ENCODE measurements at regions not wholly inside any gene's neighbourhood (a gene's known extent, or its start where the extent isn't known, plus 50 kb on each side); places are given as distances from the start of the nearest gene placed in this dataset.

DNA sequence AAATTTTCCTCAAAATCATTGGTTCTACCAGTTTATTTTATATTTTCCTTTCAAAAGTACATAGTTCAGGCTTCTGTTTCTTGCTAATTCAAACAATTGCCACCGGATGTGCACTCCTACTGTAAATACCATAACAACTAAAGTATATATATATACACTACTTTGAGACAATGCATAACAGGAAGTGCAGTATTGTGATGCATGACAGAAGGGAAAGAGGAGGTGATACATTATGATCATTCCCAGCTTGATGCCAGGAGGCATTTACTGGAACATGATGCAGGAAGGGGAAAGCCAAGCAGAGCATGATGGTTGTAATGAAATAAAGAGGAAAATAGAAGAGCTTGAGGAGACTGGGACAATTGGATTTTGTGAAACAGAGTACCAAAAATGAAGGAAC is 215.2 kb upstream of the NT5C1B start:
- TF ChIP-seq, protein P1, sequence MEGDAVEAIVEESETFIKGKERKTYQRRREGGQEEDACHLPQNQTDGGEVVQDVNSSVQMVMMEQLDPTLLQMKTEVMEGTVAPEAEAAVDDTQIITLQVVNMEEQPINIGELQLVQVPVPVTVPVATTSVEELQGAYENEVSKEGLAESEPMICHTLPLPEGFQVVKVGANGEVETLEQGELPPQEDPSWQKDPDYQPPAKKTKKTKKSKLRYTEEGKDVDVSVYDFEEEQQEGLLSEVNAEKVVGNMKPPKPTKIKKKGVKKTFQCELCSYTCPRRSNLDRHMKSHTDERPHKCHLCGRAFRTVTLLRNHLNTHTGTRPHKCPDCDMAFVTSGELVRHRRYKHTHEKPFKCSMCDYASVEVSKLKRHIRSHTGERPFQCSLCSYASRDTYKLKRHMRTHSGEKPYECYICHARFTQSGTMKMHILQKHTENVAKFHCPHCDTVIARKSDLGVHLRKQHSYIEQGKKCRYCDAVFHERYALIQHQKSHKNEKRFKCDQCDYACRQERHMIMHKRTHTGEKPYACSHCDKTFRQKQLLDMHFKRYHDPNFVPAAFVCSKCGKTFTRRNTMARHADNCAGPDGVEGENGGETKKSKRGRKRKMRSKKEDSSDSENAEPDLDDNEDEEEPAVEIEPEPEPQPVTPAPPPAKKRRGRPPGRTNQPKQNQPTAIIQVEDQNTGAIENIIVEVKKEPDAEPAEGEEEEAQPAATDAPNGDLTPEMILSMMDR (tag by site-specific recombination; IDR thresholded peaks at IDR 0.05): no peak
- TF ChIP-seq, protein P2, sequence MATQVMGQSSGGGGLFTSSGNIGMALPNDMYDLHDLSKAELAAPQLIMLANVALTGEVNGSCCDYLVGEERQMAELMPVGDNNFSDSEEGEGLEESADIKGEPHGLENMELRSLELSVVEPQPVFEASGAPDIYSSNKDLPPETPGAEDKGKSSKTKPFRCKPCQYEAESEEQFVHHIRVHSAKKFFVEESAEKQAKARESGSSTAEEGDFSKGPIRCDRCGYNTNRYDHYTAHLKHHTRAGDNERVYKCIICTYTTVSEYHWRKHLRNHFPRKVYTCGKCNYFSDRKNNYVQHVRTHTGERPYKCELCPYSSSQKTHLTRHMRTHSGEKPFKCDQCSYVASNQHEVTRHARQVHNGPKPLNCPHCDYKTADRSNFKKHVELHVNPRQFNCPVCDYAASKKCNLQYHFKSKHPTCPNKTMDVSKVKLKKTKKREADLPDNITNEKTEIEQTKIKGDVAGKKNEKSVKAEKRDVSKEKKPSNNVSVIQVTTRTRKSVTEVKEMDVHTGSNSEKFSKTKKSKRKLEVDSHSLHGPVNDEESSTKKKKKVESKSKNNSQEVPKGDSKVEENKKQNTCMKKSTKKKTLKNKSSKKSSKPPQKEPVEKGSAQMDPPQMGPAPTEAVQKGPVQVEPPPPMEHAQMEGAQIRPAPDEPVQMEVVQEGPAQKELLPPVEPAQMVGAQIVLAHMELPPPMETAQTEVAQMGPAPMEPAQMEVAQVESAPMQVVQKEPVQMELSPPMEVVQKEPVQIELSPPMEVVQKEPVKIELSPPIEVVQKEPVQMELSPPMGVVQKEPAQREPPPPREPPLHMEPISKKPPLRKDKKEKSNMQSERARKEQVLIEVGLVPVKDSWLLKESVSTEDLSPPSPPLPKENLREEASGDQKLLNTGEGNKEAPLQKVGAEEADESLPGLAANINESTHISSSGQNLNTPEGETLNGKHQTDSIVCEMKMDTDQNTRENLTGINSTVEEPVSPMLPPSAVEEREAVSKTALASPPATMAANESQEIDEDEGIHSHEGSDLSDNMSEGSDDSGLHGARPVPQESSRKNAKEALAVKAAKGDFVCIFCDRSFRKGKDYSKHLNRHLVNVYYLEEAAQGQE (tag by site-specific recombination; IDR thresholded peaks at IDR 0.05): no peak
- TF ChIP-seq ZNF626 (tag by site-specific recombination; IDR thresholded peaks at IDR 0.05) (no peak), ZNF629 (tag by site-specific recombination; IDR thresholded peaks at IDR 0.05) (no peak), ZNF843 (tag by site-specific recombination; IDR thresholded peaks at IDR 0.05) (no peak), ZFP3 (tag by site-specific recombination; IDR thresholded peaks at IDR 0.05; ENCODE audit: low read depth) (no peak), ZEB2 (tag by site-specific recombination; IDR thresholded peaks at IDR 0.05) (no peak), ZNF549 (tag by site-specific recombination; IDR thresholded peaks at IDR 0.05) (no peak), ZNF274 (IDR thresholded peaks at IDR 0.05; ENCODE audit: low read length) (no peak), ZNF274 (tag by site-specific recombination; IDR thresholded peaks at IDR 0.05; ENCODE audit: borderline replicate concordance) (no peak), ZNF146 (tag by site-specific recombination; IDR thresholded peaks at IDR 0.05) (no peak), YY1 (tag by site-specific recombination; IDR thresholded peaks at IDR 0.05) (no peak), ZNF529 (tag by site-specific recombination; IDR thresholded peaks at IDR 0.05; ENCODE audit: insufficient replicate concordance) (no peak)
- TF ChIP-seq, protein P3, sequence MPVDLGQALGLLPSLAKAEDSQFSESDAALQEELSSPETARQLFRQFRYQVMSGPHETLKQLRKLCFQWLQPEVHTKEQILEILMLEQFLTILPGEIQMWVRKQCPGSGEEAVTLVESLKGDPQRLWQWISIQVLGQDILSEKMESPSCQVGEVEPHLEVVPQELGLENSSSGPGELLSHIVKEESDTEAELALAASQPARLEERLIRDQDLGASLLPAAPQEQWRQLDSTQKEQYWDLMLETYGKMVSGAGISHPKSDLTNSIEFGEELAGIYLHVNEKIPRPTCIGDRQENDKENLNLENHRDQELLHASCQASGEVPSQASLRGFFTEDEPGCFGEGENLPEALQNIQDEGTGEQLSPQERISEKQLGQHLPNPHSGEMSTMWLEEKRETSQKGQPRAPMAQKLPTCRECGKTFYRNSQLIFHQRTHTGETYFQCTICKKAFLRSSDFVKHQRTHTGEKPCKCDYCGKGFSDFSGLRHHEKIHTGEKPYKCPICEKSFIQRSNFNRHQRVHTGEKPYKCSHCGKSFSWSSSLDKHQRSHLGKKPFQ (tag by site-specific recombination; IDR thresholded peaks at IDR 0.05): no peak
- TF ChIP-seq, protein P4, sequence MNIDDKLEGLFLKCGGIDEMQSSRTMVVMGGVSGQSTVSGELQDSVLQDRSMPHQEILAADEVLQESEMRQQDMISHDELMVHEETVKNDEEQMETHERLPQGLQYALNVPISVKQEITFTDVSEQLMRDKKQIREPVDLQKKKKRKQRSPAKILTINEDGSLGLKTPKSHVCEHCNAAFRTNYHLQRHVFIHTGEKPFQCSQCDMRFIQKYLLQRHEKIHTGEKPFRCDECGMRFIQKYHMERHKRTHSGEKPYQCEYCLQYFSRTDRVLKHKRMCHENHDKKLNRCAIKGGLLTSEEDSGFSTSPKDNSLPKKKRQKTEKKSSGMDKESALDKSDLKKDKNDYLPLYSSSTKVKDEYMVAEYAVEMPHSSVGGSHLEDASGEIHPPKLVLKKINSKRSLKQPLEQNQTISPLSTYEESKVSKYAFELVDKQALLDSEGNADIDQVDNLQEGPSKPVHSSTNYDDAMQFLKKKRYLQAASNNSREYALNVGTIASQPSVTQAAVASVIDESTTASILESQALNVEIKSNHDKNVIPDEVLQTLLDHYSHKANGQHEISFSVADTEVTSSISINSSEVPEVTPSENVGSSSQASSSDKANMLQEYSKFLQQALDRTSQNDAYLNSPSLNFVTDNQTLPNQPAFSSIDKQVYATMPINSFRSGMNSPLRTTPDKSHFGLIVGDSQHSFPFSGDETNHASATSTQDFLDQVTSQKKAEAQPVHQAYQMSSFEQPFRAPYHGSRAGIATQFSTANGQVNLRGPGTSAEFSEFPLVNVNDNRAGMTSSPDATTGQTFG (tag by site-specific recombination; IDR thresholded peaks at IDR 0.05; ENCODE audit: borderline replicate concordance): no peak

Measured in HEK293 (cell line).